Fibroblast of the aortic adventitia (primary cell): ENCODE measurements at regions not wholly inside any gene's neighbourhood (a gene's known extent, or its start where the extent isn't known, plus 50 kb on each side); places are given as distances from the start of the nearest gene placed in this dataset.

Experiments
- DNase-seq: peaks from one replicate; pipeline ENCODE4 v3.0.0-alpha.2; 2010; ENCODE audit warnings: low read depth
- H3K4me3 ChIP-seq: 2 replicates; pipeline ENCODE4 v1.5.1; 2011; ENCODE audit warnings: low read depth, mild to moderate bottlenecking, control low read depth, low read length, moderate library complexity
- CTCF ChIP-seq: IDR thresholded peaks from 2 replicates; pipeline ENCODE4 v1.5.1; 2011; ENCODE audit warnings: mild to moderate bottlenecking, low read length, control low read depth, inconsistent platforms; ENCODE audit not compliant: insufficient read depth

DNA sequence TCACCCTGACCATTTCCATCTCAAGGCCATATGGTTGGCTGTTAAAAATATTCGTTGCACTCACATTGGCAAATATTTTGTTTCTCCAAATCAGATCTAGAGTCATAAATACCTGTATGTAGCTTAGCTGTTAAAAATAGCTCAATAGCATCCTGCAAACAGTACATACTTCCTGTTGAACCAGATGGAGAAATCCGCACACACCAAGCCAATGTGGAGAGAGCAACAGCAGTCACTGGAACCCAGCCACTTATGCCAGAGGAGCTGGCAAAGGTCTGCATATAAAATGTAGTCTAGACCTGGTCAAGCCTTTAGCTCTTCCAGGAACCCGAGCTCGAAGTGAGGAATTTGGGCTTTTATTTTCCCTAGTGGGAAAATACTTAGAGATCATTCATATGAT is 146.4 kb upstream of the KCNJ16 start:
- DNase-seq, result no peak
- no peak overlapping the region for H3K4me3 ChIP-seq
- TF ChIP-seq CTCF, result no peak

GRCh38 chr17:69936996-69937395 is 138.0 kb upstream of the KCNJ16 start:
- DNase-seq, result no peak
- no peak overlapping the region for H3K4me3 ChIP-seq
- TF ChIP-seq CTCF, result no peak

GRCh38 chr17:69943058-69943457 is 132.0 kb upstream of the KCNJ16 start:
- TF ChIP-seq CTCF, result no peak
- no peak overlapping the region for H3K4me3 ChIP-seq
- DNase-seq, result no peak

DNA sequence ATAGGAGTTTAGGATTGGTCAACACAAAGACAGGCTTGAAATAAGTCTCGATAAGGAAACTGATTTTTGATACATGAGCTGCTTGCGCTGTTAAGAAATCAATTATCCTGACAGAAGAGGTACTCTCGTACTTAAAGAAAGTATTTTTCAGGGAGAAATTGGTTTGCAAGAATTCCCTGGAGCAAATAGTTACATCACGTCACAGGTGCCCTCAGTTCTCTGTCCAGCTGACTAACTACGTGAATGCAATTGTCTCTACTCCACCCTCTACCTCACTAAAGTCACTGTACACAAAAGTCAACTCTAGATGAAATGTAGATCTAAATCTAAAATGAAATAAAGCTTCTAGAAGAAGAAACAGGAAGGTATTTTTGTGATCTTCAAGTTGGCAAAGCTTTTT is 130.6 kb upstream of the KCNJ16 start:
- TF ChIP-seq CTCF, result no peak
- H3K4me3 ChIP-seq, result no peak overlapping the region
- no peak for DNase-seq

DNA sequence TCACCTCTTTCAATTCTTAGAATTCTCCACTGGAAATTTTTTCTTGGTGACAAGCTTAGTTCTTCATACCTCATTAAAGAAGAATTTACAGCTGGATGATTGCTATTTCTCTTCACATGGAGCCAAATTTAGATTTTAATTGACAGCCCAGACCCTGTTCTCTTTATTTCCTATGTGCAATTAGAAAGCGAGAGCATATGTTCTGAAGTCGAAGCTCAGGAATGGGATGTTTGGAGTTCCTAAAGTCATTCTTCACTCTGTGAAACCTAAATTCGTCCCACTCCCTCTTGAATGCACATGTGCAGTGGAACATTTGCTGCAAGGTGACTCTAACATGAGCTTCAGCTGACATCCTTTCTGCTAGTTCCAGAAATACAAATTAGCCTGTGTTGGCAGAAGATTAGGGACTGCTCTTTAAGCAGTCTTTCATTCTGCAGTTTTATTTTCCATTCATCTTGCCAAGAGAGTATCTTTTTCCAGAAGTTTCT is 129.3 kb upstream of the KCNJ16 start:
- peak; percentile 25 for DNase-seq
- TF ChIP-seq CTCF, result no peak
- no peak overlapping the region for H3K4me3 ChIP-seq

DNA sequence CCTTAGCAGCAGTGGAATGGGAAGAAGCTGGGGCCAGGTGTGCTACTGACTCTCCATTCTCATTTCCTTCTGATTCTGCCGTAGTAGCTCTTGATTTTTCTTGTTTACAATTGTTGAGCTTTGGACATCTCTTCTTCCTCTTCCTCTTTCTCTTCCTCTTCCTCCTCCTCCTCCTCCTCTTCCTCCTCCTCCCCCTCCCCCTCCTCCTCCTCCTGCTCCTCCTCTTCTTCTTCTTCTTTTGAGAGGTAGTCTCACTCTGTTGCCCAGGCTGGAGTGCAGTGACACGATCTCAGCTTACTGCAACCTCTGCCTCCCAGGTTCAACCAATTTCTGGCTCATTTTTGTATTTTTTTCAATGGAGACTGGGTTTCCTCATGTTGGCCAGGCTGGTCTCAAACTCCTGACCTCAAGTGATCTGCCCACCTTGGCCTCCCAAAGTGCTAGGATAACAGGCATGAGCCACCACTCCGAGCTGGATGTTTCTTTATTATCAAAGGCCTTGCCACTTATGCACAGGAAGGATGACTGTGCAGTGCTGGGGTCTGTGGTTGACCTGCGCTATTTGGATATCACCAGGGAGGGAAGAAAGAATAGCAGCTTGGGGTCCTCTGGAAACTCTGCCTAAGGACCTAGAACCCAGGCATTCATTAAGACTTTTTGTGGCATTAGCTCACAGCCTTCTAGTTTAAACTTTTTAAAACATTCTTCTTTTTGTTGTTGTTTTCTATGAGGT is 127.8 kb upstream of the KCNJ16 start:
- TF ChIP-seq CTCF, result no peak
- no peak for DNase-seq

DNA sequence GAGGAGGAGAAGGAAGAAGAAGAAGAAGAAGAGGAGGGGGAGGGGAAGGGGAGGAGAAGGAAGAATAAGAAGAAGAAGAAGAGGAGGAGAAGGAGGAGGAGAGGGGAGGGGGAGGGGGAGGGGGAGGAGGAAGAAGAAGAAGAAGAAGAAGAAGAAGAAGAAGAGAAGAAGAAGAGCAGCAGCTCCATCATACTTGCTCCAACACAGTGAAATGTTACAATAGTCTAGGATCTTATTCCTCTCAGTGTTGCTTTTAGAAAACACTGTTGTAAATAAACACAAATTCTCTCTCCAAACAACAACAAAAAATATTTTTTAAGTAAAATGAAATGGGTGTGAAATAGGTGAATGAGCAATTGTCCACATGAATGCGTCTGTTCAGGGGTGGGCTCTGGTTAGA is 126.6 kb upstream of the KCNJ16 start:
- DNase-seq, result no peak
- no peak for TF ChIP-seq CTCF
- H3K4me3 ChIP-seq, result no peak overlapping the region

More for the DNA sequence above, 127.8 kb upstream of the KCNJ16 start:
- H3K4me3 ChIP-seq, result no peak overlapping the region
